OCI-LY3 (cell line): ENCODE measurements at regions not wholly inside any gene's neighbourhood (a gene's known extent, or its start where the extent isn't known, plus 50 kb on each side); places are given as distances from the start of the nearest gene placed in this dataset.

Experiments
- CTCF ChIP-seq: fragments of 200-600, 300-600 bp; sonication (generic); IDR thresholded peaks from 2 replicates; pipeline ENCODE4 v1.5.1; 2014; ENCODE audit warnings: antibody characterized with exemption, low read length, low read depth
- EZH2phosphoT487 ChIP-seq: fragments of 200-600 bp; shearing (Covaris generic); IDR thresholded peaks from 2 replicates; pipeline ENCODE4 v1.6.1; 2018; ENCODE audit warnings: antibody characterized with exemption, mixed run types, low read depth

GRCh38 chr15:29355477-29355876 lies 85.9 kb upstream of the NSMCE3 start:
- TF ChIP-seq CTCF (no peak), EZH2phosphoT487 (no peak)
